Smooth muscle cell (in vitro differentiated cells): ENCODE measurements at regions not wholly inside any gene's neighbourhood (a gene's known extent, or its start where the extent isn't known, plus 50 kb on each side); places are given as distances from the start of the nearest gene placed in this dataset.
"Not testable (repeated sequence)": the region's sequence is repeated elsewhere in the genome, so short reads cannot be mapped to it uniquely, and the experiment has no call there.

ENCODE experiments used
- DNase-seq: peaks from one replicate; lab custom pipeline; 2025; ENCODE audit not compliant: unreplicated experiment; lab: John Stamatoyannopoulos, UW
- H2AFZ ChIP-seq: fragments of 200-600 bp; sonication (generic); 2 replicates; pipeline ENCODE4 v1.6.0; 2016; ENCODE audit warnings: antibody characterized with exemption, low read depth, mild to moderate bottlenecking
- H3F3A ChIP-seq: fragments of 200-600 bp; sonication (generic); 2 replicates; pipeline ENCODE4 v1.6.0; 2017; ENCODE audit warnings: antibody characterized with exemption, low read depth
- H3K27ac ChIP-seq: fragments of 200-600 bp; sonication (generic); 2 replicates; pipeline ENCODE4 v1.5.1; 2016; ENCODE audit warnings: low read depth, mild to moderate bottlenecking
- H3K27me3 ChIP-seq: fragments of 200-600 bp; sonication (generic); 2 replicates; pipeline ENCODE4 v1.6.1; 2016; ENCODE audit warnings: low read depth, mild to moderate bottlenecking
- H3K36me3 ChIP-seq: fragments of 200-600 bp; sonication (generic); 2 replicates; pipeline ENCODE4 v1.5.1; 2016; ENCODE audit warnings: low read depth
- H3K4me1 ChIP-seq: fragments of 200-600 bp; sonication (generic); 2 replicates; pipeline ENCODE4 v1.5.1; 2016; ENCODE audit warnings: low read depth
- H3K4me2 ChIP-seq: fragments of 200-600 bp; sonication (generic); 2 replicates; pipeline ENCODE4 v1.6.0; 2016; ENCODE audit warnings: mild to moderate bottlenecking
- H3K4me3 ChIP-seq: fragments of 200-600 bp; sonication (generic); 2 replicates; pipeline ENCODE4 v1.5.1; 2016; ENCODE audit warnings: mild to moderate bottlenecking
- H3K79me2 ChIP-seq: fragments of 200-600 bp; sonication (generic); 2 replicates; pipeline ENCODE4 v1.6.0; 2016; ENCODE audit warnings: low read depth, mild to moderate bottlenecking
- H3K9ac ChIP-seq: fragments of 200-600 bp; sonication (generic); 2 replicates; pipeline ENCODE4 v1.6.0; 2016; ENCODE audit warnings: low read depth
- H3K9me3 ChIP-seq: fragments of 200-600 bp; sonication (generic); replicated peaks from 2 replicates; pipeline ENCODE4 v1.5.1; 2016; ENCODE audit warnings: low read depth
- H4K20me1 ChIP-seq: fragments of 200-600 bp; sonication (generic); 2 replicates; pipeline ENCODE4 v1.6.0; 2016; ENCODE audit warnings: low read depth
- WGBS: methylation state at CpG from one replicate; pipeline ENCODE4 v1.1.7; 2016; ENCODE audit warnings: low lambda C conversion rate; 5-methylcytosine and 5-hydroxymethylcytosine counted together
- TF ChIP-seq, protein P1 (sequence below): fragments of 200-600 bp; sonication (generic); IDR thresholded peaks from 2 replicates; pipeline ENCODE4 v1.5.1; 2017; ENCODE audit warnings: borderline replicate concordance, mild to moderate bottlenecking, antibody characterized with exemption; ENCODE audit not compliant: insufficient read depth, poor library complexity, severe bottlenecking

DNA sequence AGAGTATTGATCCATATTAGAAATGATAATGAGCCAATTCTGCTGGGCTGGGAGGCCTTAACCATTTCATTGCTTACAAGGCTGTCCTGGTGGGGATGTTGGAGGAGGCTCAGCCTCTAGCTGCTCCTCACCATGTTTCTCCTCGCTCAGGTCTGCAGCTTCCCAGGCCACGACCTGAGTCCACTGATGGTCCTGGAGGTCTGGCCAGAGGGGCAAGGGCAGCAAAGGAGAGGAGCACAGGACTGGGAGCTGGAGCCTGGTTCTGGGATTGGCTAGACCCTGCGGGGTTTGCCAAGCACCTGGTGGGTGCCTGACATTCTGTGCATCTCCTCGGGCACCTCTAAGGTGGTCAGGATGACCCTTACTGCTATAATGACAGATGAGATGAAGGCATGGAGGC, 92.6 kb downstream of the KIF26A start:
- H3K9me3 ChIP-seq: no peaks in the 10 kb centered on the region
- H2AFZ ChIP-seq: no peak overlapping the region
- H3F3A ChIP-seq: no peaks in the 10 kb centered on the region
- DNase-seq: no peak
- WGBS: 86% methylated on average over 4 of the region's 4 CpGs
- no peaks in the 10 kb centered on the region for H3K79me2 ChIP-seq
- H3K4me1 ChIP-seq: no peaks in the 10 kb centered on the region
- TF ChIP-seq, protein P1, sequence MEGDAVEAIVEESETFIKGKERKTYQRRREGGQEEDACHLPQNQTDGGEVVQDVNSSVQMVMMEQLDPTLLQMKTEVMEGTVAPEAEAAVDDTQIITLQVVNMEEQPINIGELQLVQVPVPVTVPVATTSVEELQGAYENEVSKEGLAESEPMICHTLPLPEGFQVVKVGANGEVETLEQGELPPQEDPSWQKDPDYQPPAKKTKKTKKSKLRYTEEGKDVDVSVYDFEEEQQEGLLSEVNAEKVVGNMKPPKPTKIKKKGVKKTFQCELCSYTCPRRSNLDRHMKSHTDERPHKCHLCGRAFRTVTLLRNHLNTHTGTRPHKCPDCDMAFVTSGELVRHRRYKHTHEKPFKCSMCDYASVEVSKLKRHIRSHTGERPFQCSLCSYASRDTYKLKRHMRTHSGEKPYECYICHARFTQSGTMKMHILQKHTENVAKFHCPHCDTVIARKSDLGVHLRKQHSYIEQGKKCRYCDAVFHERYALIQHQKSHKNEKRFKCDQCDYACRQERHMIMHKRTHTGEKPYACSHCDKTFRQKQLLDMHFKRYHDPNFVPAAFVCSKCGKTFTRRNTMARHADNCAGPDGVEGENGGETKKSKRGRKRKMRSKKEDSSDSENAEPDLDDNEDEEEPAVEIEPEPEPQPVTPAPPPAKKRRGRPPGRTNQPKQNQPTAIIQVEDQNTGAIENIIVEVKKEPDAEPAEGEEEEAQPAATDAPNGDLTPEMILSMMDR: no peak
- H3K4me2 ChIP-seq: no peak overlapping the region
- no peaks in the 10 kb centered on the region for H3K27me3 ChIP-seq
- no peak overlapping the region for H3K9ac ChIP-seq
- H3K27ac ChIP-seq: no peak overlapping the region
- H3K36me3 ChIP-seq: no peaks in the 10 kb centered on the region
- H3K4me3 ChIP-seq: no peak overlapping the region
- no peaks in the 10 kb centered on the region for H4K20me1 ChIP-seq

DNA sequence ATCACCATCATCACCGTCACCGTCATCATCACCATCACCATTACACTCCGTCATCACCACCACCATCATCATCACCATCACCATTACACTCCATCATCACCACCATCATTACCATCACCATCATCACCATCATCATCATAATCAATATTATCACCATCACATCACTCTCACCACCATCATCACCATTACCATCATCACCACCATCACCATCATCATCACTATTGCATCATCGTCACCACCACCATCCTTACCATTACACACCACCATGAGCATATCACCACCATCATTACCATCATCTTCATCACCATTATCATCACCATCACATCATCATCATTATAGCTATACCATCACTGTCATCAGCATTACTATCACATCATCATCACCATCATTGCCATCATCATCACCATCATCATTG, 93.7 kb downstream of the KIF26A start:
- TF ChIP-seq, protein P1: no peak
- Histone ChIP-seq H3K4me1 (no peaks in the 10 kb centered on the region), H3F3A (no peaks in the 10 kb centered on the region), H3K4me3 (no peak overlapping the region), H4K20me1 (no peaks in the 10 kb centered on the region), H2AFZ (no peak overlapping the region), H3K27me3 (no peaks in the 10 kb centered on the region), H3K9me3 (no peaks in the 10 kb centered on the region), H3K4me2 (no peak overlapping the region), H3K79me2 (no peaks in the 10 kb centered on the region), H3K36me3 (no peaks in the 10 kb centered on the region), H3K9ac (no peak overlapping the region), H3K27ac (no peak overlapping the region)
- 61% methylated on average over 4 of the region's 4 CpGs for WGBS
- DNase-seq: no peak

DNA sequence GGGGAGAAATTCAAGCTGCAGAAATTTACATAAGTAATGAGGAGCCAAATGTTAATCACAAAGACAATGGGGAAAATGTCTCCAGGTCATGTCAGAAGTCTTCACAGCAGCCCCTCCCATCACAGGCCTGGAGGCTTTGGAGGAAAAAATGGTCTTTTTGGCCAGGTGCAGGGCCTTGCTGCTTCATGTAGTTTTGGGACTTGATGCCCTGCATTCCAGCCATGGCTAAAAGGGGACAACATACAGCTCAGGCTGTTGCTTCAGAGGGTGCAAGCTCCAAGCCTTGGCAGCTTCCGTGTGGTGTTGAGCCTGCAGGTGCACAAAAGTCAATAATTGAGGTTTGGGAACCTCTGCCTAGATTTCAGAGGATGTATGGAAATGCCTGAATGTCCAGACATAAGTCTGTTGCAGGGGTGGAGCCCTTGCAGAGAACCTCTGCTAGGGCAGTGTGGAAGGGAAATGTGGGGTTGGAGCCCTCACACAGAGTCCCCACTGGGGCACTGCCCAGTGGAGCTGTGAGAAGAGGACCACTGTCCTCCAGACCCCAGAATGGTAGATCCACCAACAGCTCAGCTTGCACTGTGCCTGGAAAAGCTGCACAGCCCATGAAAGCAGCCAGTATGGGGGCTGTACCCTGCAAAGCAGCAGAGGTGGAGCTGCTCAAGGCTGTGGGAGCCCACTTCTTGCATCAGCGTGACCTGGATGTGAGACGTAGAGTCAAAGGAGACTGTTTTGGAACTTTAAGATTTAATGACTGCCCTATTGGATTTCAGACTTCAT, 95.8 kb downstream of the KIF26A start:
- not testable (repeated sequence) for H3K27me3 ChIP-seq, H3K79me2 ChIP-seq, H3K4me3 ChIP-seq, H3K27ac ChIP-seq, H3K36me3 ChIP-seq, H4K20me1 ChIP-seq, DNase-seq, H3K9ac ChIP-seq, H3K4me2 ChIP-seq, H3K9me3 ChIP-seq, H3K4me1 ChIP-seq, H3F3A ChIP-seq, H2AFZ ChIP-seq
- 79% methylated on average over 3 of the region's 3 CpGs for WGBS

DNA sequence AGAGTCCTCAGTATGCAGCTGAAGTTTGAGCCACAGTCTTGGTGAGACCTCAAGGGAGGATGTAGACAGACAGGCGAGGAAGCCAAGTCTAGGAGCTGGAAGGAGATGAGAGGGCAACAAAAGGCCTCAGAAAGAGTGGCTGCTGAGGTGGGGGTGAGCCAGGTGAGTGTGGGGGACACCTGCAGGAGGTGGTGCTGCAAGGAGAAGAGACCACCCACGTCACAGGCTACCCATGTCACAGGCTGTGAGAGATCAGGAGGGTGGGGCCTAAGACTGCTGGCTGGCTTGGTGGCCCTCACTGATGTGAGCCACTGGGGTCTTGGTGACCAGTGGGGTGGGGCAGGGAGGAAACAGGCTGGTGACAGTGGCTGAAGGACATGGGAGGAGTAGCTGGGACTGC, 97.3 kb downstream of the KIF26A start:
- H3K9ac ChIP-seq: no peak overlapping the region
- H3K79me2 ChIP-seq: no peaks in the 10 kb centered on the region
- H4K20me1 ChIP-seq: no peaks in the 10 kb centered on the region
- H3K9me3 ChIP-seq: no peaks in the 10 kb centered on the region
- 54% methylated on average over 2 of the region's 2 CpGs for WGBS
- no peaks in the 10 kb centered on the region for H3K4me1 ChIP-seq
- H3F3A ChIP-seq: no peaks in the 10 kb centered on the region
- TF ChIP-seq, protein P1: no peak
- no peak overlapping the region for H3K4me3 ChIP-seq
- DNase-seq: no peak
- H3K36me3 ChIP-seq: no peaks in the 10 kb centered on the region
- H2AFZ ChIP-seq: no peak overlapping the region
- H3K4me2 ChIP-seq: no peak overlapping the region
- H3K27me3 ChIP-seq: no peaks in the 10 kb centered on the region
- H3K27ac ChIP-seq: no peak overlapping the region
